Brain pericyte (primary cell): ENCODE measurements at regions not wholly inside any gene's neighbourhood (a gene's known extent, or its start where the extent isn't known, plus 50 kb on each side); places are given as distances from the start of the nearest gene placed in this dataset.

Source experiments
- DNase-seq: peaks from one replicate; pipeline ENCODE4 v3.0.0-alpha.2; 2012; ENCODE audit warnings: low read depth, low spot score

DNA sequence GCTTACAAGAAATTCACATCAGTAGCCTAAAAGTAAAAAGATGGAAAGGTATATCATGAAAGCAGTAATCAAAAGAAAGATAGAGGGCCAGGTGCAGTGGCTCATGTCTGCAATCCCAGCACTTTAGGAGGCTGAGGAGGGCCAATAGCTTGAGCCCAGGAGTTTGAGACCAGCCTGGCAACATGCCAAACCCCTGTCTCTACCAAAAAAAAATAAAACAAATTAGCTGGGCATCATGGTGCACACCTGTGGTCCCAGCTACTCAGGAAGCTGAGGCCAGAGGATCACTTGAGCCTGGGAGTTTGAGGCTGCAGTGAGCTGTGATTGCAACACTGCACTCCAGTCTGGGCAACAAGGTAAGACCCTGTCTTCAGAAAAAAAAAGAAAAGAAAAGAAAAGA is 55.5 kb downstream of the GSPT2 start:
- DNase-seq, result no peak

GRCh38 chrX:51802917-51803688 is 59.9 kb downstream of the GSPT2 start:
- DNase-seq, result peak; percentile 1

DNA sequence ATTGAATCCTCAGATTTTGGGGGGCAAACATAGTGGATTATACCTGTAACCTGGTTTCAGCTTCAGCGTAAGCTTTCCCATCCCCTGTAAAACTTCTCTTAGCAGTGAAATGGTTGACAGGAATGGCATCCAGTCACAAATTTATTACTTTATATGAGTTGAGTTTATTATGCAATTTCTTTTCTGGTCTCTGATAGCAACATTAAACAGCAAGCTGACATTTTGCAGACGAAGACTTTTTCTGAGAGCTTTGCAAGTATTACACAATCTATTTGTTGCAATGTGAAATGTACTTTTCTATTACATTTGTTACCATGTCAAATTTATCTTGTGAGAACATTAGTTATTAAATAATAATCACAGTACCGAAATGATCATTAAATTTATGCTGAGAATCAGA is 60.6 kb downstream of the GSPT2 start:
- DNase-seq, result no peak

DNA sequence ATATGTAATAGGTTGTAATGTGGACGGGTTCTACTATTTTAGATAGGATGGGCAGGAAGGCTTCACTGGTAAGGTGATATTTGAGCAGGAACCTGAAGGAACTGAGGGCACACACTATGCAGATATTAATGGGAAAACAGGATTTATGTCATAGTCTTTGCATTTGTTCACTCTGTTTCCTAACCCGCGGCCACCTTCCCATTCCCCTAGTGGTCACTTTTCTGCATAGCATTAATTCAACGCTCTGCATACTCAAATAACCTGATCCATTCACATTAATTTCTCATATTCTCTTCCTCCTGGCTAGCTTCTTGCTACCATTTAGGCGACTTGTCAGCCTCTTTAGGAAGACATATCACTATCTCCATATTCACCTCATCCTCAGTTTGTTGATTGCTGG is 61.5 kb downstream of the GSPT2 start:
- no peak for DNase-seq

- DNase-seq, result no peak
These were observed 70.7 kb downstream of the GSPT2 start for GRCh38 chrX:51813886-51814460.

DNA sequence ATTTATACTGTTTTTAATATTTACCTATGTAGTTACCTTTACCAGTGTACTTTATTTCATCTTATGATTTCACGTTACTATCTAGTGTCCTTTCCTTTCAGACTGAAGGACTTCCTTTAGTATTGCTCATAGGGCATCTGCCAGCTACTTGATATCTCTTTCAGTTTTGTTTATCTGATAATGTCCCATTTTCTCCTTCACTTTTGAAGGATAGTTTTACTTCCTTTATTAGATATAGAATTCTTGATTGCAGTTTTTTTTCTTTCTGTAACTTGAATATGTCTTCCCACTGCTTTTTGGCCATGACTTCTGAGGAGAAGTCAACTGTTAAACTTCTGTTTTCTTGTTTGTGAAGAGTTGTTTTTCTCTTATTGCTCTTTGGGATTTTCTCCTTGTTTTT is 69.4 kb upstream of the MAGED1 start:
- no peak for DNase-seq

- no peak for DNase-seq
These were observed 68.0 kb upstream of the MAGED1 start for GRCh38 chrX:51825436-51825835.

DNA sequence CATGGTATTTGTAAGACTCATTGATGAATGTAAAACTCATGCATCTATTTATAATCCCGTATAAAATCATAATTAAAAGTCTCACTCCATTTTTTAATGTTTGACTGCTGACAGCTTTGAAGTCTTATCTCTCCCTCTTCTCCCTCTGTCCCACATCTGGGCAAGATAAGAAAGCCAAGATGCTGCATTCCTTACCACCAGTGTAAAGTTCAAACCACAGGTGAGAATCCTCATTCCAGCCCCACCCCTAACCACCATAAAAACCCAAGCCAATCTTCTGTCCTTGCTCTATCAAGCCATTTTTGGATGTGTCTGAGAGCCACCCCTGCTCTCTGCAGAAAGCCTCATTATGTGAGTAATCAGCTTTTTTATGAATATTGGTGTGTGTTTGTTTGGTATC is 59.3 kb upstream of the MAGED1 start:
- no peak for DNase-seq

GRCh38 chrX:51836823-51837222 is 56.6 kb upstream of the MAGED1 start:
- no peak for DNase-seq

- no peak for DNase-seq
These were observed 56.0 kb upstream of the MAGED1 start for GRCh38 chrX:51837451-51837850.

DNA sequence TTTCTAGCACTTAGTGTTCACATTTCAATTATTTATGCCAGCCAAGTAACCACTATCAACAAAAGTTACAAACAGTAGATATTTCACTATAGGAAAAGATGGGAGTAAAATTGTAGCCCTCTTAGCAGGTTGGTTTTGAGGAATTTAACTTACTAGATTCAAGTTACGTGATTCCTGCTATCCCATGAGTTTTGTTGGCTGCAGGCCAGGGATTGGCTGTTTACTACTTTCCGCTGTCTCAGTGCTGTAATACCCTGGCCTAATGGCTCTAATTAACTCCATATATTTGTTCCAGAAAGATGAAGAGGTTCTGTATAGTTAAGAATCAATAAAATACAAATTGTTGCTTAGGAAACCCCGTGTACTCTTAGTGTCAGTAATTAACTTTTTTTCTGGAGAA is 55.5 kb upstream of the MAGED1 start:
- DNase-seq, result no peak
